ENCODE measurements at regions not wholly inside any gene's neighbourhood (a gene's known extent, or its start where the extent isn't known, plus 50 kb on each side); places are given as distances from the start of the nearest gene placed in this dataset.

DNA sequence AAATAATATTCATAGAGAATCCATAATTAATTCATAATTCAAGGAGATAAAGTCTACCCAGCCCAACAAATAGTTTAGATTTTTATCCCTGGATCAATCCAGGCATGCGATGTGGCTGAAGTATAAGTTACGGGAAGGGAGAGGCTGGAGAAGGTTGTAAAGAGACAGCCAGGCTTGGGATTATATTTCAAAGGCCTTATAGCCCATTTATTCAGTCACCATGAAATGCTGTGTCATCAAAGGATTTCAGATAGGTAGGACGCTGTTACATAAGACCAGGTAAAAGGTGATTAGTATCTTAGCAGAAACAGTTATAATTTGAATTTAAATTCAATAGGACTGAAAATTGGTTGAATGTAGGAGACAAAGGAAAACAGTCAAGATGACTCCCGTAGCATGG, 73.0 kb upstream of the NFKB1 start:
- H4K20me1 ChIP-seq (ENCODE audit: insufficient read depth): no peaks in the 10 kb centered on the region
- H3K79me2 ChIP-seq (replicated peaks; ENCODE audit: insufficient read depth, low read length): no peaks in the 10 kb centered on the region
- no peaks in the 10 kb centered on the region for H3K9me2 ChIP-seq (ENCODE audit: insufficient read depth, low read length)
- no peaks in the 10 kb centered on the region for H3F3A ChIP-seq (ENCODE audit: insufficient read depth, low read length, poor library complexity, severe bottlenecking)
- H3K27ac ChIP-seq (ENCODE audit: low read length): no peak overlapping the region
- H3K4me3 ChIP-seq (ENCODE audit: low read length): no peak overlapping the region
- no peaks in the 10 kb centered on the region for H3K27me3 ChIP-seq (ENCODE audit: insufficient read depth, low read depth, low read length)
- no peak overlapping the region for H3K9ac ChIP-seq (ENCODE audit: low read length)
- TF ChIP-seq TAF1 (IDR thresholded peaks at IDR 0.05; ENCODE audit: low read depth): no peak
- no peak for TF ChIP-seq RAD21 (conservative IDR thresholded peaks at IDR 0.05)
- TF ChIP-seq EZH2 (IDR thresholded peaks at IDR 0.05; ENCODE audit: borderline replicate concordance, insufficient read depth, low read length, poor library complexity, severe bottlenecking): no peak
- TF ChIP-seq, protein P1, sequence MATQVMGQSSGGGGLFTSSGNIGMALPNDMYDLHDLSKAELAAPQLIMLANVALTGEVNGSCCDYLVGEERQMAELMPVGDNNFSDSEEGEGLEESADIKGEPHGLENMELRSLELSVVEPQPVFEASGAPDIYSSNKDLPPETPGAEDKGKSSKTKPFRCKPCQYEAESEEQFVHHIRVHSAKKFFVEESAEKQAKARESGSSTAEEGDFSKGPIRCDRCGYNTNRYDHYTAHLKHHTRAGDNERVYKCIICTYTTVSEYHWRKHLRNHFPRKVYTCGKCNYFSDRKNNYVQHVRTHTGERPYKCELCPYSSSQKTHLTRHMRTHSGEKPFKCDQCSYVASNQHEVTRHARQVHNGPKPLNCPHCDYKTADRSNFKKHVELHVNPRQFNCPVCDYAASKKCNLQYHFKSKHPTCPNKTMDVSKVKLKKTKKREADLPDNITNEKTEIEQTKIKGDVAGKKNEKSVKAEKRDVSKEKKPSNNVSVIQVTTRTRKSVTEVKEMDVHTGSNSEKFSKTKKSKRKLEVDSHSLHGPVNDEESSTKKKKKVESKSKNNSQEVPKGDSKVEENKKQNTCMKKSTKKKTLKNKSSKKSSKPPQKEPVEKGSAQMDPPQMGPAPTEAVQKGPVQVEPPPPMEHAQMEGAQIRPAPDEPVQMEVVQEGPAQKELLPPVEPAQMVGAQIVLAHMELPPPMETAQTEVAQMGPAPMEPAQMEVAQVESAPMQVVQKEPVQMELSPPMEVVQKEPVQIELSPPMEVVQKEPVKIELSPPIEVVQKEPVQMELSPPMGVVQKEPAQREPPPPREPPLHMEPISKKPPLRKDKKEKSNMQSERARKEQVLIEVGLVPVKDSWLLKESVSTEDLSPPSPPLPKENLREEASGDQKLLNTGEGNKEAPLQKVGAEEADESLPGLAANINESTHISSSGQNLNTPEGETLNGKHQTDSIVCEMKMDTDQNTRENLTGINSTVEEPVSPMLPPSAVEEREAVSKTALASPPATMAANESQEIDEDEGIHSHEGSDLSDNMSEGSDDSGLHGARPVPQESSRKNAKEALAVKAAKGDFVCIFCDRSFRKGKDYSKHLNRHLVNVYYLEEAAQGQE (IDR thresholded peaks at IDR 0.05; ENCODE audit: borderline replicate concordance): no peak
- TF ChIP-seq MXI1 (conservative IDR thresholded peaks at IDR 0.05; ENCODE audit: poor library complexity, severe bottlenecking): no peak
- H3K4me2 ChIP-seq (ENCODE audit: low read length): no peak overlapping the region
- no peak overlapping the region for H2AFZ ChIP-seq (ENCODE audit: low read depth, low read length)
- H3K36me3 ChIP-seq (ENCODE audit: insufficient read depth, low read length): no peaks in the 10 kb centered on the region
- H3K9me3 ChIP-seq (ENCODE audit: low read length): no peaks in the 10 kb centered on the region

DNA sequence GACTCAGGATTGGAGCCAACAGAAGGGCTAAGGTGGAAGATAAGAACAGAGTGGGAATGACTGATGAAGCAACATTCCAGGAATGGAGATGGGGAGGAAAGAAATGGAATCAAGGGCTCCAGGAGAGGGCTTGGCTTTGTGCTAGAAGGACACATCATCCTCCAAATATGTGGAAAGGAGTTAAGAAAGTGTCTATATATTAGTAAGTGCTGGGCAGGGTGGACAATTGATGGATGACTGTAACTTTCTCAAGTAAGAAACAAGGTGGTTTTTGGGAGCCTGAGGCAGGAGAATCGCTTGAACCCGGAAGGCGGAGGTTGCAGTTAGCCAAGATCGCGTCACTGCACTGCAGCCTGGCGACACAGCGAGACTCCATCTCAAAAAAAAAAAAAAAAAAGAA, 71.6 kb upstream of the NFKB1 start:
- no peaks in the 10 kb centered on the region for H3K9me2 ChIP-seq (ENCODE audit: insufficient read depth, low read length)
- no peak overlapping the region for H3K4me2 ChIP-seq (ENCODE audit: low read length)
- no peak overlapping the region for H2AFZ ChIP-seq (ENCODE audit: low read depth, low read length)

More for the DNA sequence above, 71.6 kb upstream of the NFKB1 start:
- no peaks in the 10 kb centered on the region for H3F3A ChIP-seq (ENCODE audit: insufficient read depth, low read length, poor library complexity, severe bottlenecking)
- no peaks in the 10 kb centered on the region for H4K20me1 ChIP-seq (ENCODE audit: insufficient read depth)
- no peak overlapping the region for H3K27ac ChIP-seq (ENCODE audit: low read length)
- H3K27me3 ChIP-seq (ENCODE audit: insufficient read depth, low read depth, low read length): no peaks in the 10 kb centered on the region
- no peak overlapping the region for H3K4me3 ChIP-seq (ENCODE audit: low read length)
- no peaks in the 10 kb centered on the region for H3K9me3 ChIP-seq (ENCODE audit: low read length)
- H3K9ac ChIP-seq (ENCODE audit: low read length): no peak overlapping the region
- no peaks in the 10 kb centered on the region for H3K79me2 ChIP-seq (replicated peaks; ENCODE audit: insufficient read depth, low read length)
- TF ChIP-seq, protein P1 (IDR thresholded peaks at IDR 0.05; ENCODE audit: borderline replicate concordance): no peak
- no peak for TF ChIP-seq SMC3 (conservative IDR thresholded peaks at IDR 0.05; ENCODE audit: poor library complexity)
- no peak for TF ChIP-seq RAD21 (conservative IDR thresholded peaks at IDR 0.05)
- TF ChIP-seq, protein P2, sequence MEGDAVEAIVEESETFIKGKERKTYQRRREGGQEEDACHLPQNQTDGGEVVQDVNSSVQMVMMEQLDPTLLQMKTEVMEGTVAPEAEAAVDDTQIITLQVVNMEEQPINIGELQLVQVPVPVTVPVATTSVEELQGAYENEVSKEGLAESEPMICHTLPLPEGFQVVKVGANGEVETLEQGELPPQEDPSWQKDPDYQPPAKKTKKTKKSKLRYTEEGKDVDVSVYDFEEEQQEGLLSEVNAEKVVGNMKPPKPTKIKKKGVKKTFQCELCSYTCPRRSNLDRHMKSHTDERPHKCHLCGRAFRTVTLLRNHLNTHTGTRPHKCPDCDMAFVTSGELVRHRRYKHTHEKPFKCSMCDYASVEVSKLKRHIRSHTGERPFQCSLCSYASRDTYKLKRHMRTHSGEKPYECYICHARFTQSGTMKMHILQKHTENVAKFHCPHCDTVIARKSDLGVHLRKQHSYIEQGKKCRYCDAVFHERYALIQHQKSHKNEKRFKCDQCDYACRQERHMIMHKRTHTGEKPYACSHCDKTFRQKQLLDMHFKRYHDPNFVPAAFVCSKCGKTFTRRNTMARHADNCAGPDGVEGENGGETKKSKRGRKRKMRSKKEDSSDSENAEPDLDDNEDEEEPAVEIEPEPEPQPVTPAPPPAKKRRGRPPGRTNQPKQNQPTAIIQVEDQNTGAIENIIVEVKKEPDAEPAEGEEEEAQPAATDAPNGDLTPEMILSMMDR (IDR thresholded peaks at IDR 0.05; ENCODE audit: poor library complexity, severe bottlenecking): no peak
- no peak for TF ChIP-seq EP300 (conservative IDR thresholded peaks at IDR 0.05; ENCODE audit: poor library complexity, severe bottlenecking)
- TF ChIP-seq POLR2AphosphoS5 (IDR thresholded peaks at IDR 0.05): no peak
- TF ChIP-seq EZH2 (IDR thresholded peaks at IDR 0.05; ENCODE audit: borderline replicate concordance, insufficient read depth, low read length, poor library complexity, severe bottlenecking): no peak
- no peak for TF ChIP-seq MXI1 (conservative IDR thresholded peaks at IDR 0.05; ENCODE audit: poor library complexity, severe bottlenecking)
- TF ChIP-seq TAF1 (IDR thresholded peaks at IDR 0.05; ENCODE audit: low read depth): no peak
- no peaks in the 10 kb centered on the region for H3K36me3 ChIP-seq (ENCODE audit: insufficient read depth, low read length)

Data from neural cell (in vitro differentiated cells).